HEK293T (cell line): ENCODE measurements at regions not wholly inside any gene's neighbourhood (a gene's known extent, or its start where the extent isn't known, plus 50 kb on each side); places are given as distances from the start of the nearest gene placed in this dataset.

ENCODE experiments used
- CTCF ChIA-PET: fragments of 350-600 bp; formaldehyde crosslinking; extraction: SDS; loops from one replicate; lab custom pipeline; 2021; ENCODE audit warnings: antibody characterized with exemption, inconsistent platforms; lab: Yijun Ruan, JAX
- POLR2A ChIA-PET: fragments of 350-600 bp; formaldehyde crosslinking; extraction: SDS; loops from one replicate; lab custom pipeline; 2020; ENCODE audit warnings: antibody characterized with exemption, inconsistent platforms; lab: Yijun Ruan, JAX
- DNase-seq: peaks from one replicate; pipeline ENCODE4 v3.0.0; 2012; ENCODE audit warnings: mixed read lengths; ENCODE audit errors: extremely low spot score
- ARNT ChIP-seq: fragments of 450-650 bp; IDR thresholded peaks from 2 replicates; pipeline ENCODE4 v1.6.1; 2017; ENCODE audit warnings: mild to moderate bottlenecking
- BHLHE40 ChIP-seq: fragments of 450-650 bp; IDR thresholded peaks from 2 replicates; pipeline ENCODE4 v1.6.1; 2016; ENCODE audit warnings: mild to moderate bottlenecking, moderate library complexity, borderline replicate concordance
- CTBP1 ChIP-seq: fragments of 450-650 bp; IDR thresholded peaks from 2 replicates; pipeline ENCODE4 v1.6.1; 2016; ENCODE audit warnings: borderline replicate concordance
- ELF4 ChIP-seq: fragments of 450-650 bp; IDR thresholded peaks from 2 replicates; pipeline ENCODE4 v1.6.1; 2017; ENCODE audit warnings: antibody characterized with exemption
- FOXA1 ChIP-seq: fragments of 450-650 bp; IDR thresholded peaks from 2 replicates; pipeline ENCODE4 v1.6.1; 2016; ENCODE audit warnings: mild to moderate bottlenecking
- FOXK2 ChIP-seq: fragments of 450-650 bp; IDR thresholded peaks from 2 replicates; pipeline ENCODE4 v1.6.1; 2016; ENCODE audit warnings: mild to moderate bottlenecking
- FOXM1 ChIP-seq: fragments of 450-650 bp; IDR thresholded peaks from 2 replicates; pipeline ENCODE4 v1.6.1; 2017; ENCODE audit warnings: mild to moderate bottlenecking, borderline replicate concordance
- HDGF ChIP-seq: fragments of 450-650 bp; IDR thresholded peaks from 2 replicates; pipeline ENCODE4 v1.6.1; 2017; ENCODE audit warnings: antibody characterized with exemption, borderline replicate concordance
- L3MBTL2 ChIP-seq: fragments of 450-650 bp; conservative IDR thresholded peaks from 2 replicates; pipeline ENCODE4 v1.6.1; 2016; ENCODE audit warnings: mild to moderate bottlenecking
- LEF1 ChIP-seq: fragments of 450-650 bp; IDR thresholded peaks from 2 replicates; pipeline ENCODE4 v1.6.1; 2017; ENCODE audit warnings: mild to moderate bottlenecking, borderline replicate concordance
- NFRKB ChIP-seq: fragments of 450-650 bp; IDR thresholded peaks from 2 replicates; pipeline ENCODE4 v1.6.1; 2016; ENCODE audit warnings: mild to moderate bottlenecking, moderate library complexity
- PKNOX1 ChIP-seq: fragments of 450-650 bp; IDR thresholded peaks from 2 replicates; pipeline ENCODE4 v1.6.1; 2016
- SP1 ChIP-seq: fragments of 450-650 bp; IDR thresholded peaks from 2 replicates; pipeline ENCODE4 v1.6.1; 2017
- SUZ12 ChIP-seq: fragments of 450-650 bp; IDR thresholded peaks from 2 replicates; pipeline ENCODE4 v1.6.1; 2016; ENCODE audit warnings: mild to moderate bottlenecking
- TARDBP ChIP-seq: fragments of 450-650 bp; IDR thresholded peaks from 2 replicates; pipeline ENCODE4 v1.6.1; 2016
- ZNF384 ChIP-seq: fragments of 450-650 bp; IDR thresholded peaks from 2 replicates; pipeline ENCODE4 v1.6.1; 2016

GRCh38 chr6:79783670-79784394 lies 152.7 kb downstream of the SH3BGRL2 start:
- TF ChIP-seq L3MBTL2 (no peak), FOXK2 (no peak), TARDBP (no peak), CTBP1 (no peak)
- POLR2A ChIA-PET, result no interaction called here
- CTCF ChIA-PET, result interaction anchor here (1.2 kb wide), 1 partner anchor 27 kb away, joined by 3 read pairs; no protein-coding TSS in a partner anchor
- no peak for DNase-seq

- POLR2A ChIA-PET, result no interaction called here
Measured at GRCh38 chr6:79782792-79783580, 151.9 kb downstream of the SH3BGRL2 start.

GRCh38 chr6:79781916-79782315 lies 150.8 kb downstream of the SH3BGRL2 start:
- DNase-seq, result no peak
- POLR2A ChIA-PET, result no interaction called here
- CTCF ChIA-PET, result no interaction called here
- TF ChIP-seq FOXA1 (no peak), LEF1 (no peak), FOXK2 (no peak), BHLHE40 (no peak), SP1 (no peak), ELF4 (no peak), PKNOX1 (no peak), FOXM1 (no peak), TARDBP (no peak), L3MBTL2 (no peak), CTBP1 (no peak), NFRKB (no peak), HDGF (no peak), ZNF384 (no peak)

More at GRCh38 chr6:79782792-79783580, 151.9 kb downstream of the SH3BGRL2 start:
- CTCF ChIA-PET, result interaction anchor here (0.6 kb wide), 1 partner anchor 87 kb away, joined by 3 read pairs; no protein-coding TSS in a partner anchor
- DNase-seq, result no peak
- TF ChIP-seq SUZ12 (no peak), BHLHE40 (no peak), L3MBTL2 (no peak), PKNOX1 (no peak), CTBP1 (no peak), ELF4 (no peak), HDGF (no peak), ARNT (no peak), FOXA1 (no peak), NFRKB (no peak), FOXM1 (no peak), ZNF384 (no peak), TARDBP (no peak), FOXK2 (no peak), SP1 (no peak), LEF1 (no peak)

- DNase-seq, result no peak
- ChIA-PET CTCF (interaction anchor here (0.6 kb wide), 1 partner anchor 9 kb away, joined by 3 read pairs; no protein-coding TSS in a partner anchor), POLR2A (no interaction called here)
- TF ChIP-seq NFRKB, result no peak
- TF ChIP-seq FOXK2, result no peak
- no peak for TF ChIP-seq PKNOX1
- no peak for TF ChIP-seq SP1
- no peak for TF ChIP-seq ELF4
- no peak for TF ChIP-seq FOXM1
- TF ChIP-seq HDGF, result no peak
- TF ChIP-seq FOXA1, result no peak
- TF ChIP-seq CTBP1, result no peak
- TF ChIP-seq SUZ12, result no peak
- TF ChIP-seq L3MBTL2, result no peak
- no peak for TF ChIP-seq ARNT
- TF ChIP-seq BHLHE40, result no peak
Measured at GRCh38 chr6:79780881-79781280, 149.8 kb downstream of the SH3BGRL2 start.

- ChIA-PET CTCF (interaction anchor here (0.7 to 1.5 kb wide), 6 partner anchors 9 to 91 kb away, joined by 3 to 19 read pairs (median 3); no protein-coding TSS in a partner anchor), POLR2A (no interaction called here)
- TF ChIP-seq ZNF384 (no peak), ELF4 (no peak), NFRKB (no peak), CTBP1 (no peak), LEF1 (no peak), BHLHE40 (no peak), TARDBP (no peak), FOXK2 (no peak), L3MBTL2 (no peak), PKNOX1 (no peak), SP1 (no peak), HDGF (no peak), SUZ12 (no peak)
- DNase-seq, result no peak
Measured at GRCh38 chr6:79778816-79779215, 147.7 kb downstream of the SH3BGRL2 start.
